ENCODE measurements at regions not wholly inside any gene's neighbourhood (a gene's known extent, or its start where the extent isn't known, plus 50 kb on each side); places are given as distances from the start of the nearest gene placed in this dataset.

DNA sequence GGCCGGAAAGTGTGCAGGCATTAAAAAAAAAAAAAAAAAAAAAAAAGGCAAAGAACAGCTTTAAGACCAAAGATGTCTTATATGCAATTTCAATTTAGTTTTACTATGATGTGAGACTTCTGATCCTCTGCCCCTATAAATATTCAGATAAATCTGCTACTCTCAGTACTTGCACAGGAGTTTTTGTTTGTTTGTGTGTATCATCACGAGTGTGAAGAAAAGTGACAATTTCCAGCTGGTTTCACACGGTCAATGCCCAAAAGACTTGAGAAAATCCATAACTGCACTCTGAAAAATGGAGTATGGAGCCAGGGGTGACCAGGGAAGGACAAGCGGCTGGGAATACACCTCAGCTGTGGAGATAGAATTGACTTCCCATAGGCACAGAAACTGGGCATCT, 757.7 kb downstream of the C6orf118 start:
- DNase-seq: no peak

DNA sequence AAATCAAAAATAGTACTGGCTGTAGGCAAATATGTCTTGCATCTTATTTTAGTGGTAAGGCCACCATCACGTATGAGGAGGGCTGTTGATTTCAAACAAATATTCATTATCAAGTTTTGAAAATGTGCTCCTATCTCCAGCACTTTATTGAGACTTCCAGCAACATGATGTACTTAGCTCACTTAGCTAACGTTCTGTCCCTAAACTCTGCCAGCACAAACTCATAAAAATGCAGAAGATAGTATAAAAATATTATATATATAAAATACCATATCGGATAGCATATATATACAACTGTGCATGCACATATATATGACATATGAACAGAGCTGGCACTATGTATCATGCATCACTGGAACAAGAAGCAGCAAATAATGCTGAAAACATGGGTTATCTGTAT, 762.3 kb downstream of the C6orf118 start:
- no peak for DNase-seq

DNA sequence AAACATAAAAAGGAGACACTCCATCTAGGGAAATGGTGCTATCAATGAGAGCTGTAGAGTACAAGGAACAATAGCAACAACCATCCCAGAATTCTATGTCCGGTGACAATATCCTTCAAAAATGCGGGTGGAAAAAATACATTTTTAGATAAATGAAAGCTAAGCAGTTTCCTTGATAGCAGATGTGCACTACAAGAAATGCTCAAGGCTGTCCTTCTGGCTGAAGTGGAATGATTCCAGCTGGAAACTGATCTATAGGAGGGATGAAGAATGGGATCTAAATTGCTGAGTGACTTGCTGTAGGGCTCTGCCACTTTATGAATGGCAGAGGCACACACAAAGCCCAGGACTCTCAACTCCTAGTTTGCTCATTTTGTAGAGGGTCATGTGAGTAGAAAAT, 763.1 kb downstream of the C6orf118 start:
- no peak for DNase-seq

DNA sequence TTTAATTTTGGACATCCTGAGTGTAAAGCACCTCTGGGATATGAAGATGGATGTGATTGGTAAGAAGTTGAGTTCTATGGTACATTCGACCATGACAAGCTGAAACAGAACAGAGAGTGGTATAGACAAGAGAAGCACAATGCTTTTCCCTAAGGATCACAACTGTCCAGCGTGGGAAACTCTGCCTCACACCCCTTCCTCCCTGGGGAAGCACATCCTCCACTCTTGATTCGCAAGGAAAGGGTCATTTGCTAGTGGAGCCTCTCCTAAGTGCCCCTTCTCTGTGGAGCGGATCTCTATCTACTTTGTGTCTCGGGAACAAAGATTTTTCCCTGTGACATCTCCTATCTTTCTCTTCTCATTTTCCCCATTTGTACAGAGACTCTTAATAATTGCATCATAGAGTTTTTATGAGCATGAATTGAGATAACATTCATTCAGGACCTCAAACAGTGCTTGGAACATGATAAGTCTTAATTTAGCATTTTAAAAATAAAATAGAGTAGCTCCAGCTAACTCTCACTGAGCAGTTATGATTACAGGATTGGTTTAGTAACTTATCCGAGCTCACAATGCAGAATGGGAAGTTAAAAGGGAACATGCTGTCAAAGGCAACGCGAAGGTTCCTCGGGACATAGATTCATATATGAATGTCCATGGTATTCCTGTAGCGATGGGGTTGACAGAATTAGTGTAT, 775.2 kb downstream of the C6orf118 start:
- DNase-seq: no peak

DNA sequence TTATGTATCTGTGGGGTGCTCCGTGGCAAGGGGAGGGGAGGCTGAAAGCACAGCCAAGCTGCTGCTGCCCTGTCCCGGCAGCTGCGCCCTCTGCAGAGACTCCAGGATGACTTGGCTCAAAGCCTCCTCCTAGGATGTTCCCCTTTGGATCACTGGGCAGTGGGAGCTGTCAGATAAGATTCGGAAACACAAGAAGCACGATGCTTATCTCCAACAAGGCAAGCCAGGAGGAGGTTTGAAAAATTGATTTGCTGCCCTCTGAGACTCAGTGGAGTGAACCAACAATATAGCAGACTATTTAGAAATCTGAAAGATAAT, 776.4 kb downstream of the C6orf118 start:
- no peak for DNase-seq

DNA sequence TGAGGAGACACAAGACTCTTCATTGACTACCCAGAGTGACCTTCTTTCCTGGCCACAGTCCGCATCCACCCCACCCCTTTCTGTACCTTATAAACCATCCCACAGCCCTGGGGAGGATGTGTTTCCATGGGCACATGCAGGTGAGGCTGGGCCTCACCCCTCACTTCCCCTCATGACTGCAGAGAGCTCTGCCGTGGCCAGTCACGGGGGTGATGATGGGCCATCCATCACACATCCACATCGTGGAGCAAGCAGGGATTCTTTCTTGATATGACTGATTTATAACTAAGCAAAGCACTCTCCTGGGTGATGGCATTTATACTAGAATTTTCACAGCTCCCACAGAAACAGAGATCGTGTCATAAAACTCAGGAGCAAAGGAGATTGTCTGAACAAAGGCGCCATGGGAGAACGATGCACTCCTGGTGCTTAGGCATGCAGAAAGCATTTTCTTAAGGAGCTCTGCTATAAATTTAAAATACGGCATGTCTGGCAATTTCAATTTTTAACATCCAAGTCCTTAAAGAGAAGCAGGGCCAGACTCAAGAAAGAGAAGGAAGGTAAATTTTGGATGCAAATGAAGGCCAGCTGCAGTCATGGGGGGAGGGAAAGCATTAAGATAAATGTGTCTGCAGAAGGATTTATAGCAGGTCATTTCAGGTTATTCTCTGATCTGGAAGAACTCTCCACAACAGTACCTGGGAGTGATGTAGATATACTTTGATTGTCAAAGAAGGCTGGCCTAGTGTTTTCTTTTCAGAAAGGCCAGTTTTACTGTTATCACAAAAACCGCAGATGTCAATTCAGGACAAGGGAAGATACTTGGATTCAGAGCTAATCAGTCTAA, 777.0 kb downstream of the C6orf118 start:
- peak; percentile 38 for DNase-seq

DNA sequence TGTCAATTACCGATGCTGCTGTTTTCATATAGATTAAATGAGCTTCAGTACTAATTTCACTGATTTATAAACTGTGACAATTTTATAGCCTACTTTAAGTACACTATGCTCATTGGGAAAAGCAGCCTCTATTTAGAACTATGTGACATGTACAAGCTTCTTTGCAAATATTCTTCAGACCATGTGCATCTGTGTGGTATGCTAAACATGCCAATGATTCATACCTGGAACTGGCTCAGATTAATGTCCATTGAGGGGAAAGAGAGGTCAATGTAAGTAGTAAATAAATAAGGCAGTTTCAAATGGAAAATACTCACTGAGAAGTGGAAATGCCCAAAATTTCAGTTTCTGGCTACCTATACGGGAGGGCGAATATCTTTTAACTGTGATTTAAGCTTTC, 777.7 kb downstream of the C6orf118 start:
- DNase-seq: no peak

DNA sequence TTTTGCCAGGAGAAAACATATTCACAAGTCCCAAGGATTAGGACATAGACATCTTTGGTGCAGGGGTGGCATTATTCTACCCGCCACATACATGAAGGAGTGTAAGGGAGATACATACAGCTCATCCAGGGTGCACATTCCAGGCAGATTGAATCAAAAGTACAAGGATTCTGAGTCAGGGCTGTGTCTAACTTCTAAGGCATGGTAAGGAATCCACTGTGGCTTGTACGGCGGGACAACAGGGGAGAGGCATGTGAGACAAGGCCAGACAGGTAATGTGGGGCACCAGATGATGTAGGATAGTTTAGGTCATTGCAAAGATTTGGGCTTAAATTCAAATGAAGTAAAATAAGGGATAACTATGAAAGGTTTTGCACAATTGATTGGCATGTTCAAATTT, 780.9 kb downstream of the C6orf118 start:
- DNase-seq: no peak

DNA sequence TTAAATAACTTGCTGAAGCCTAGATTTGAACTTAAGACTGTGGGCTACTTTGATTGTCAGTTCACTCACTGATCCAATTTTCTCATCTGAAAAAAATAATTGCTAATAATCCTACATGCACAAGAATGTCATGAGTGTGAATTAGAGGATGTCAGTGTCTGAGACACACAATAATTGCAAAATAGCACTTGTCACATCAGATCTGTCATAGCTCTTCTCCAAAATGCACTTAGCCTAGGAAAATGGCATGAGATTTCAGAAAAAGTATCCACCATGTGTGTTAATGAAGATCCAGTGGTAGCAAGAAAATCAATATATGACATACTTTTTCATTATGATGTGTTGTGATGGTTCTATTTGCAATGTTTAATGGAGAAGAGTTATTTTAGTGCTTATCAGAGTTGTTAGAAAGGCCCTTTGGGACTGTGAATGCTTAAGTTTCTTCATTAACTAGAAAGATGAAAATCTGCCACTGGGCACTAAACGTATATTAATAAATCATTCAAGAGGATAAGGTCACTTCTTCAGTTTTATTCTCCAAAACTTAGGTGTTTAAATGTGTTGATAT, 786.2 kb downstream of the C6orf118 start:
- DNase-seq: no peak

DNA sequence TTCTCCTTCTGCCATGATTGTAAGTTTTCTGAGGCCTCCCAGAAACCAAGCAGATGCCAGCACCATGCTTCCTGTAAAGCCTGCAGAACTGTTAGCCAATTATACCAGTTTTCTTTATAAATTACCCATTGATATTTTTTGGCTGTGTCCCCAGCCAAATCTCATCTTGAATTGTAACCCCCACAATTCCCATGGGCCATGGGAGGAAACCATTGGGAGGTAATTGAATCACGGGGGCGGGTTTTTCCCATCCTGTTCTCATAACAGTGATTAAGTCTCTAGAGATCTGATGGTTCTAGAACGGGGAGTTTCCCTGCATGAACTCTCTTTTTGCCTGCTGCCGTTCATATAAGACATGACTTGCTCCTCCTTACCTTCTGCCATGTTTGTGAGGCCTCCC, 788.5 kb downstream of the C6orf118 start:
- no peak for DNase-seq

DNA sequence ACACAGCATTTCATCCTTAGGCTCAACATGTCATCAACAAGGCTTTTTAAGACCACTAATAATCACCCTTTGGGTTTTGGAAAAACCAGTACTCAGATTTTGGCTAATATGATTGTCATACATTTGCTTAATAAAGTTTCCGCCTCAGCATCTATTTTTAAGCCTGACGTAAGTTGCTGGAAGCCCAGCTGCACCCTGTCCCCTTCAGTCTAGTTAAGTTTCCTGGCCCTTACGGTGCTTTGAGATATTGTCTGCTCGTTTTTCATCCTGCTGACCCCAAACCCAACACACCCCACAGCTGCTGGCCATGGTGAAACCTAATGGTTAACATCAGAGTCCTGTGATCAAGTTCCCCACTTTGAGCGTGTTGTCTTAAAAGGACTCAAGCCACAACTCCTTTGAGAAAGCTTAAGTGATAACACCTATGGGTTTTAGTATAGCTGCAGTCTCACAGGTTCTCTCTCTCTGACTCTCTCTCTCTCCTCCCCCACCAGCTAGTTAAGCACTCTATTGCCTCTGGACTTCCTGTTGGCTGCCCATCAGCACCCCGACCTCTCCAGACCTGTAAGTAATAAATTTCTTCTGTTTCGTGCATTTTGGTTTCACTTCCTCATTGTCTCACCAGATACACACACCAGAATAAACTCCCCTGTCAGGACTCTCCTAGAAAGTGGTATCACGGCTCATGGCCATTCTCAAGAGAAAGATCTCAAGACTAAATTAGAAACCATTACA, 802.0 kb downstream of the C6orf118 start:
- peak; percentile 41 for DNase-seq

DNA sequence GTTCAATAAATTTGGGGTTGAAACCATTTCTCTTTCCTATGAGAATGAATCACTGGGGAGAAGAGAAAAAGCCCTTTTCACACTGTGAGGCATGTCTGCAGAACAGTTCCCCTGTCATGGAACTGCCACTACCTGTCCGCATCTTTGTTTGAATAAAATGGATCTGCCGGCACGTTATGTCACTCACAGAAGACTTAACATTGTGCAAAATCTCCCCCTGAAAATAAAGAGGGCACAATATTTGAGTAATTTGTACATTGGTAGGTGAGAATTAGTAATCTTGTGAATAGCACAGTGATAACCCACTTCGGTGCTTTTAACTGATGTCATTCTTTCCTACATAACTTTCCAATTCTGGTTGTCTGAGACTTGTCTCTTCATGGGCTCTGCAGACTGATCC, 804.0 kb downstream of the C6orf118 start:
- no peak for DNase-seq

DNA sequence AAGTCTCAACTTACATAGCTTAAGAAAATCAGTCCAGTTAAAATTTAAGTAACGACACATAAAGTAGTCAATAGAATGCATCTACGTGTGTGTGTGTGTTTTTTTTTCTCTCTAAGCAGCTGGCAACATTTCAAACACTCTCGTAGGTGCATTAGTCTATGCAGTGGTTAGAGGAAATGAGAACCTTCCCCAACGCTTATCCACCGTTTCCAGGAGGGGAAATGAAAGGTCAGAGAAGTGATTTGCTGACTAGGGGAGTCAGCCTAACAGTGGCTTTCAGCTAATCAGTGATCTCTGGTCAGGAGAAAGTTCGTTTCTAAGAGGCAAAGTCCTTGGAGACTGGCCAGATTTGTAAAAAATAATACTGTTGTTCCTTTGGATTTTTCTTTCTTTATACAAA, 806.6 kb downstream of the C6orf118 start:
- no peak for DNase-seq

DNA sequence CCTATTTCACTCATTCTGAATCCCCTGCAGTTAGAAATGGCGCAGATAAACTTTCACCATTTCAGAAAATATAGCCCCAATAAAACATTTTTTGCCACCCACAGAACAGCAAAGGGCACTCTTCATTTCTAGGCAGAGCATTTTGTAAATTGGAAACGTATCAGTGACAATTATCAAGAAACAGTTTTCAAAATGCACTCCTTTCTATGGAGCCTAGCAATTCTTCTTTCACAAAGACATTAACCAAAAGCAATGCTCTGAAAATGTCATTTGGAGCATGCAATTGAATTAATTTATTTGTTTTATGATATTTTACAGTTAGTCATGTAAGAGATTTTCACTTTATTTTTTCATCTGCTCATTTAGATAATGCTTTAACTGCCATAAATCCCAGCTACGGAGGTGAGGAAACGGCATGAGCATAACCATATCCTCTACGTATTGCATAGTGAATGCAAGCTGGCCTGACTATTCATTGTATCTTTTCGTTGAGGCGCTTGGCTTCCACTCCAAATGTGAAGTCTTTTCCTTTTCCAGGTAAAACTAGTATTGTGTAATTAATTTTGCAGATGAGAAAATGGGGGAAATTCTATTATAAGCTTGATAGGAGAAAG, 813.4 kb downstream of the C6orf118 start:
- DNase-seq: no peak

DNA sequence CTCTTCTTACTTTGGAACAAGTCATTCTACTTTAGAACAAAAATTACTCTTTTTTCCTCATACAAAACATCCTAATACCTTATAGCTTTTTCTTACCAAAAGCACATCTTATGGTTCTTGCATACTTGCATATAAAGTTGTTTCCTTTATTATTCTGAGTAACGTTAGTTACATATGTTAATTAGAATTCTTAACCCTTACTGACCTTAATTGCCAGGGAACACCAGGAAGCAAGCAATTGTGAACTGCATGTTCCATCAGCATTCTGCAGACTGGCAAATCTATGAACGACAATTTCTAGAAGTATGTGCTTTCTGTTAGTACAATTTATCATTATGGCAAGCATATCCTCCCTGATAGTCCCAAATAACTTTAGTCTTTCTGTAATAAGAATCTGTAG, 831.0 kb downstream of the C6orf118 start:
- DNase-seq: no peak

DNA sequence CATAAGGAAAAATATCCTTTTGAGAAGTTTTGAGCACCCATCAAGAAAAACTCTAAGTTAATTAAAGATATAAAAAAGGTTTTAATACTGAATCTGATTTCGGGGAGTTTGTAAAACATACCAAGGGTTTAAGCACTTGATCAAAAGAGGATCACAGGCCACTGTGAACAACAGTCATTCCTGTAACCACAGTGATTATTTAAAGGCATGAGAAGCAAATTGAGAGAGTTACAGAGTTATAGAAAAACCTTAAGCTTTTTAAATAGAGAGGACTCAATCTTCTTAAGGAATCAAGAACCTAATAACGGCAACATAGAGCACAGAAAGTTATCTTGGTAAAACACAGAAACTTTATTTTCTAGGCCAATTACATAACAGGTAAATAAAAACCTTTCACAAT, 831.6 kb downstream of the C6orf118 start:
- no peak for DNase-seq

DNA sequence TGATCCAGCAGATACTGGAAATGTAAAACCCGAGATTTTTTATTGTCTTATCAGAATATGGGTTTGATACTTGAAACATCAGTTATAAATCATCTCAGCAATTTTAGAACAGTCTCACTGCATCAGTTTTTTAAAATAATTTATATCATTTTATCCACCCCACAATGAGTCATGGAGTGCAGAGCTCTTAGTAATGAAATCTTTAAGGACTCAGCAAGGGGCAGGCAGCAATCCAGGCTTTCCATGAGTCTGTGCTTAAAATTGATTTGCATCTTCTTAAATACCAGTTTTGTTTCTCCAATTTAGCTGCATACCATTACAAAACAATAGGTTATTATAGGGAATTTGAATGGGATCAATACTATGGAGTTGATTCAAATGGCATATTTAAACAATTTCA, 832.3 kb downstream of the C6orf118 start:
- no peak for DNase-seq

DNA sequence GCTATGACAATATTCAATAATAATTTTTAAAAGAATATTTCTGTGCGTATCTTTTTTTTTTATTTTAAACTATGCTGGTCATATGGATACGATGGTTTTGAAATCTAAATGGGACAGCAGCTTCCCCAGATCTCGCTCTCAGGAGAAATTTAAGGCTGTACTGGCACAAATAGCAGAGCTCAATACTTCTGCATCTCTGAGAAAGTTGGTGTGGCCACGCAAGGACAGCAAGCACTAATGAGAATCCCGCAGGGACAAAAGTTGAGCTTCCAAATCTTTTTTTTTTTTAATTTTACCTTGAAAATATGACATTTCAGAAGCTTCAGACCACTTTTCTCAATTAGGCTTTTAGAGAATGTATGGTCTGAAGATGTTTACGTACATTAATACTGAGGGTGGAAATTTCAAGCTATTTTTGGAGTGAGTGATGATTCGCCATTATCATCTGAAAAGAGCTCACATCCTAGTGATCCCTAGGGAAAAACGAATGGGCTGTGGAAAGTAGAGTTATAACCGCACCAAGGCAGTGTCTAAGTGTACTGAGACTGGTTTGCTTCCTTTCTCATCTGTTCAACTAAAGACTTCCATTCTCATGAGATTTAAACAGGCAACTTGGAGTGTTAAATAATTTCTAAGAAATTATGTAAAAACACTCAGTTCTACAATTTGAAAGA, 840.0 kb downstream of the C6orf118 start:
- DNase-seq: no peak

DNA sequence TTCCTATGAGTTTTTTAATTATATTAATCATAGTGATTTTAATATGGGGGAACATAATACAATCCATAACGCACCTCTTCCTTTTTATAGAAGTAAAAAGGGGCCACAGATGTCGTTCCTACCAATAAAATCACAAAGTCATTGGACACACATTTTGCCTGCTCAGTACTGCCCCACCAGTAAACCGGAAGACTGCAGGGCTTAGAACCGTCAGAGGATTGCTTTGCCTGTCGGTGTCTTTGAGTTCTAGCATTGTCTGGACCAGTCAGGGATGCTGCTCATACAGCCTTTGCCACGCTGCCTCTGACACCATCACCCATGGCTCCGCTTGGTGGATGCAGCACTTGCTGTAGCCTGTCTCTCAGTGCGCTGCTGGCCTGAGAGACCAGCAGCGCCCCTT, 853.6 kb downstream of the C6orf118 start:
- DNase-seq: no peak

DNA sequence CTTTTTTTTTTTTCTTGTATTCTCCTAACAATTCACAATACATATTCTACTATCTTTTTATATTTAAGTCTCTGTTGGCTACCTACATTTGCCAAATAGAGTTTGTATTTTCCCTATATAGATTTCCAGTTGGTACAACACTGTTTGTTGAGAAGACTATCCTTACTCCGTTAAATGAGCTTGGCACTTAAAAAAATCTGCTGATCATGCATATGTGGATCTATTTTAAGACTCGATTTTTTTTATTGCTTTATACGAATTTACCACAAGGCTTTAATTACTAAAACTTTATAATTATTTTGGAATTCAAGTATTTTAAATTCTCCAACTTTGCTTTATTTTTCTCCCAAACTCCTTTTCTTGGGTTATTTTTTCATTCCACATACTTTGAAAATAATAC, 855.6 kb downstream of the C6orf118 start:
- DNase-seq: no peak

DNA sequence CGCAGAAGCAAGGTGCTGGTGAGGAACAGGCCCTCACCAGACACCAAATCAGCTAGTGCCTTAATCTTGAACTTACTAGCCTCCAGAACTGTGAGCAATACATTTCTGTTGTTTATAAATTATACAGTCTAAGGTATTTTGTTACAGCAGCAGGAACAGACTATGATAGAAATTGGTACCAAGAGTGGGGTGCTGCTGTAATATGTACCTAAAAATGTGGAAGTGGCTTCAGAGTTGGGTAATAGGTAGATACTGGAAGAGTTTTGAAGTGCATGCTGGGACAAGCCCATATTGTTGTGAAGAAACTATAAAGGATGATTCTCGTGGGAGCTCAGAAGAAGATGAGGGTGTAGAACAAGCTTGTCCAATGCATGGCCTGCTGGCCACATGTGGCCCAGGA, 866.8 kb downstream of the C6orf118 start:
- no peak for DNase-seq

DNA sequence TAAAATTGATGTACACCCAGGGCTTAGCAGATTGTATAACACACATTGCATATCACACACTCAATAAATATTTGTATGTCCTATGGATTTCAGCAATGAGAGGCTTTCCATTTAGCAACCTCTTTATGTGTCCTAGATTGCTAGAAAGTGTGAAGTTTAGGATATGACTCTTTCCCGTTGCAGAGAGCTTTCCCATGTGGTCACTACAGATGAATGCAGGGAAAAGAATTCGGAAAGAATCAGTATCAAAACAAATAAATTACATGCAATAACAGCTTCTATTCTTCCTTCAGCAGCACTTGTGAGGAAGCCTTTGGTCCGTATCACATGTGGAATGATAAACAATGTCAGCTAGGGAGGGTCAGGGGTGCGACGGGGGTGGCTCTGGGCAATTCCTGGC, 870.1 kb downstream of the C6orf118 start:
- DNase-seq: no peak

All from right kidney (tissue), 1 donor.